DMS153 treated with DMSO at 0.1 percent for 48 hours (cell line): ENCODE measurements at regions not wholly inside any gene's neighbourhood (a gene's known extent, or its start where the extent isn't known, plus 50 kb on each side); places are given as distances from the start of the nearest gene placed in this dataset.
"Not testable (repeated sequence)": the region's sequence is repeated elsewhere in the genome, so short reads cannot be mapped to it uniquely, and the experiment has no call there.

Experiments
- DNase-seq: peaks from one replicate; lab custom pipeline; 2025; ENCODE audit not compliant: unreplicated experiment; lab: John Stamatoyannopoulos, UW

- DNase-seq, result no peak
Observed at GRCh38 chr5:124894541-124894940, 148.1 kb upstream of the ZNF608 start.

- no peak for DNase-seq
Observed at GRCh38 chr5:124895236-124895635, 148.8 kb upstream of the ZNF608 start.

- DNase-seq, result no peak
Observed at GRCh38 chr5:124901081-124901480, 154.6 kb upstream of the ZNF608 start.

- DNase-seq, result peak; percentile 17
Observed at GRCh38 chr5:124902097-124902821, 155.8 kb upstream of the ZNF608 start.

DNA sequence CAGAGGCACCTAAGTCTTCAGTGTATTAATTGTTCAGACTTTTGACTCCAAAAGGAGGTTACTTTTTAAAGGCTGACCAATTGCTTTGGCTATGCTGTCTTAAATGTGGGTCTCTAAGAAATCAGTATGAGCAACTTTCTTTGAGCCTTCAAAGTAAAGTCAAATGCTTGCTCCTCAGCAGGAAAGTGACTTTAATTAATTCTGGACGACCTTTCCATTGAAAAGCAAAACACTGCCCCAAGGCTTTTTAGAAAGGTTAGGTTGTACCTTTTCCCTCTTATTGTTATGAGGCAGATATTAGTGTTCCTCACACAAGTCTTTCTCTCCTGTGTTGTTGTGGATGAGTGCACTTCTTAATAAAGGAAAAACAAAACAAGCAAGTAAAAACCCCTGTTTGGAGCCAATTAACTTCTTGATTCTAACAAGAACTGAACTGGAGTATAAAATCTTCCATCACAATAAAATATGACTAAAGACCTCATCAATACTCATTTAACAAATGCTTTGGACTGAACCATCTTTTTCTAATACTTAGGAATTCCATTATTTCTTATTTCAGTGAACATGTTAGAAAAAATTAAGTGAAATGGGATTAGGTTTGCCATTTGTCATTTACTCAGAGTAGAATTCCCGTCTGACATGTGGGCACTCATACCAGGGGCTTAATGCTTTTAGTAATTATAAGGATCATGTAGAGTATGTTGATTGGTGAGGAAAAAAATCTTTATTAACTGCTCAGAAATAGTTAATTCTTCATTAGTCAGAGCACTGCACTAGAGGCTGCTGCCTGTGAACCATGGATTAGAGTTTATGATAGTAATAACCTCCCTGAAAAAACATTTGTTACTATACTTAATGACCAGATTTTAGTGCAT is 159.1 kb upstream of the ZNF608 start:
- DNase-seq, result no peak

- DNase-seq, result peak; percentile 27
Observed at GRCh38 chr5:124906339-124907097, 160.1 kb upstream of the ZNF608 start.

- DNase-seq, result no peak
Observed at GRCh38 chr5:124907098-124907644, 160.7 kb upstream of the ZNF608 start.

DNA sequence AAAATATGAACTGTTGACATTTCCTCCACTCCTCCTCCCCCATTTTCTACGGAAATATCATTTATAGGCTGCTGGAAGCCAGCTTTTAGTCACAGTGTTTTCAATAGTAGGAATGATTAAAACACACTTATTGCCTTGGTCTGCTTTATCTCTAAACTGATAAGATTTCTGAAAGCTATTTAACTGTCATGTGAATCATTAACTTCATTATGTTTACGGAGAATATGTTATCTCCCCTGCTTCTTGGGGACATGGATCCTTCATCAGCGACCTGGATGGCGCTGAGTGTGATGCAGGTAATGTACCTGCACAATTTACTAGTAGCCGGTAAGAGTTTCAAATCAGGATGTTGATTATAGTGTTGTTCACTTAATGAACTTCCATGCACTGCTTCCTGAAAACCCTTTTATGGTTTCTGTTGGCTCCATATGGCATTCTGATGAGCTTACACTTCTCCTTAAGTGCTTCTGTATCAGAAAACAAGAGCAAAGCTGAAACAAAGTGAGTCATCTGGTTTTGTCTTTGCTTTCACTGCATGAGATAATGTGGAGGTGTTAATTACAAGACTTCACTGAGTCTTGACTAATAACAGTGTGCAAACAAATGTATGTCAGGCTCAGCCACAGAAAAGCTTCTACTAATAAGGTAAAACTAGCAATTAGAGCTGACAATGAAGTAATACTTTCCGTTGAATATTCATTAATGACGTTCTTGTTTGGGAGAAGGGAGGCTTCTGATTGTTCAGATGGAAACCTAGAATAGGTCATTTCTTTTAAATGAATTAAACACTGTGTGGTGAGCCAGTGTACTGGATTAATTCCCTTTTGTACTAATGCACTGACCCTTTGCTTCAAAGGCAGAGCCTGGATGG is 162.4 kb upstream of the ZNF608 start:
- no peak for DNase-seq

- DNase-seq, result no peak
Observed at GRCh38 chr5:124909734-124910133, 163.3 kb upstream of the ZNF608 start.

- DNase-seq, result no peak
Observed at GRCh38 chr5:124910354-124911016, 164.0 kb upstream of the ZNF608 start.

- no peak for DNase-seq
Observed at GRCh38 chr5:124912638-124913328, 166.3 kb upstream of the ZNF608 start.

DNA sequence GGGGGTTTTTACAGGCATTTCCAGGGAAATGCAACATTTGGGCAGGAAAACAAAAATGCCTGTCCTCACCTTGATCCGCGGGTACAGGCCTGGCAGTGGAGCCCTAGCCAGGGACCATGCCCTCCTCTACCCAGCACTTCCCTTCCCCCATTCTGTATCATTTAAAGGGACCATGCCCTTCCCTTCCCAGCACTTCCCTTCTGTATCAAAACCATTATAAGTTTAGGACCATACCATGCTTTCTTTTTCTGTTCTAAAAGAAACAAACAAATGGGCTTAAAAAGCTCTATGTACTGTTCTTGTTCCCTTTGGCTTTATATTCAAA is 166.9 kb upstream of the ZNF608 start:
- no peak for DNase-seq

DNA sequence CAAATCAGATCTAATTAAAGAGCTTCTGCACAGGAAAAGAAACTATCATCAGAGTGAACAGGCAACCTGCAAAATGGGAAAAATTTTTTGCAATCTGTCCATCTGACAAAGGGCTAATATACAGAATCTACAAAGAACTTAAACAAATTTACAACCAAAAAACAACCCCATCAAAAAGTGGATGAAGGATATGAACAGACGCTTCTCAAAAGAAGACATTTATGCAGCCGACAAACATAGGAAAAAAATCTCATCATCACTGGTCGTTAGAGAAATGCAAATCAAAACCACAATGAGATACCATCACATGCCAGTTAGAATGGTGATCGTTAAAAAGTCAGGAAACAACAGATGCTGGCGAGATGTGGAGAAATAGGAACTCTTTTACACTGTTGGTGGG is 169.9 kb upstream of the ZNF608 start:
- DNase-seq, result not testable (repeated sequence)

- no peak for DNase-seq
Observed at GRCh38 chr5:124918618-124919017, 172.2 kb upstream of the ZNF608 start.

DNA sequence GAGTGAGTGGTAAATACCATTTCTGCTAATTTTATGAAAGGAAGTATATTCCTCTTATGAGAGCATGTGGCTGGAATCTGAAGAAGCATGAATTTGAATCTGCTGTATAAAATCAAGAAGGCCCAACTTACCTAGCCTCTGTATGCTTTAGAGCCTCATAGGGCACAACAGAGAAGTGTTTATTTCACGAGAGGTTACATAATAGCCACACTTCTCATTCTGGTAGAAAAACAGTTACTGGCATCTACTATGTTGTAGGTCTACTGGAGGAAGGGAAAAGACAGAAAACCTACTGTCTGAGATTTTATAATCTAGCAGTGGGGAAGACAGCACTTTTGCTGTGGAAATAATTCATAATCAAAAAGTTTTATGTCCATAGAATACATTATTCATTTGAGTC is 172.6 kb upstream of the ZNF608 start:
- DNase-seq, result no peak

GRCh38 chr5:124919747-124920525 is 173.5 kb upstream of the ZNF608 start:
- no peak for DNase-seq

DNA sequence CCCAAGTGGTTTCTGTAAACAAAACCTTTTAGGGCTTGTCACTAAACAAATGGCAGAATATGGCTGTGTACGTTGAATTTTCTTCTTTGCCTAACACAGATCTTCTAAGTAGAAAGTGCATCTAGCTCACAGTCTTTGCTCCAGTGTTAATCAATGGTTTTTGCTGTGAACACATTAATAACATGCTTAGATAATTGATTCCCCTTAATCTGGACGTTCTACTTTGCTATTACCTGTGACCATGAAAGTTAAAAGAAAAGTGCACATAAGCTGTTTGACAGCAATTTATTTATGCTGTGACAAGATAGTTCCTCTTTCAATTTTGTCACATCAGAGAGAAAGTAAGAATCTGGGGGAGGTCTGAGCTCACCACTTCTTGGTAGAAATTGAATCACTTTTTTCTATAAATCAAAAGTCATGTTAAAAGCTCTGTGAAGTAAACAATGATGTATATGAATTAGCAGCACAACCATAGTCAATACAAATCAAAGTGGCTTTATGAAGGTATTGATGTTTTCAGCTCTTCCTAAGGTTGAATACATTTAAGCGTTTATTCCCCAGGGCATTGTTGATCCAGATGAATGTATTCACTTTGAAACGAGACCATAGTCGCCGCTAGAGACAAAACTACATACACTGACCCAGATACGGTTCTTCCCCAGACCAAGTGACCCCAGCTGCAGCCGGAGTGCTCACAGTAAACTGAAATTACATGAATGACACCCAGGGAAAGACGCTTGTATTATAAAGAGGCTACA is 174.6 kb upstream of the ZNF608 start:
- no peak for DNase-seq

DNA sequence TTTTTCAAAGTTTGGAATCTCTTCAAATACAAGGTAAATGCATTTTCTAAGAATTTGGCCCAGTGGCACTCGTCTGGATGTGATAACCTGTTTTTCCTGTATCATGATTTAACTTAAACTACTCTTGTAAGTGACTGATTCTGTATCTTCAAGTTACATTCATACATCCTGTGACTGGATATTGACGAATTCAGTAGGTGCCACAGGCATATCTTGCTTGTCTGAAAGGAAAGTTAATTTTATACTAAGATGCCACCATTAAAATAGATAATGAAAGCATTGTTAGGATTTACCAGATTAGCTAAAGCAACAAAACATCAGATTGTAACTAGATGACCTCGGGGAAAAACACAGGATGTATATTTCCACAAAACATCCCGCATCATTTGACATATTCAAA is 175.3 kb upstream of the ZNF608 start:
- no peak for DNase-seq
